ENCODE measurements at regions not wholly inside any gene's neighbourhood (a gene's known extent, or its start where the extent isn't known, plus 50 kb on each side); places are given as distances from the start of the nearest gene placed in this dataset.

DNA sequence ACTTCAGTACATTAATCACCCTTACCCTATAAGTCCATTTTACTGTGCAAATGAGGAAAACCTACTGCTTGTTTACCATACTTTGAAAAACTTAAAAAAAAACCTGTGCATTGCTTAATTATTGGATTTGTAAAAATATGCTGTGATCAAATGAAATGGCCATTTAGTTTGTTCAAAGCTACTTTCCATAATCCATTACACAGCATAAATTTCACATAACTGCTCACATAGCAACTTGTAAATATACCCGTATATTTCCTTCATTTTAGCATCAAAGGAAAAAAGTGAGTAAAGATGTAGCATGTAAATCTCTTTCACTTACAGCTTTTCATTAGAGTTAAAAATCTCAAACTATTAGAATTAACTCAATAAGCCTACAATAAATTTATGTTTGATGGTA lies 415.1 kb downstream of the NR4A2 start:
- H3K4me1 ChIP-seq (ENCODE audit: insufficient read depth, low read length), result no peaks in the 10 kb centered on the region
- DNase-seq (ENCODE audit: low read depth) (no peak), FAIRE-seq (no peak)
- TF ChIP-seq EZH2 (IDR thresholded peaks at IDR 0.05; ENCODE audit: insufficient read depth, low read length), result no peak
- TF ChIP-seq, protein P1, sequence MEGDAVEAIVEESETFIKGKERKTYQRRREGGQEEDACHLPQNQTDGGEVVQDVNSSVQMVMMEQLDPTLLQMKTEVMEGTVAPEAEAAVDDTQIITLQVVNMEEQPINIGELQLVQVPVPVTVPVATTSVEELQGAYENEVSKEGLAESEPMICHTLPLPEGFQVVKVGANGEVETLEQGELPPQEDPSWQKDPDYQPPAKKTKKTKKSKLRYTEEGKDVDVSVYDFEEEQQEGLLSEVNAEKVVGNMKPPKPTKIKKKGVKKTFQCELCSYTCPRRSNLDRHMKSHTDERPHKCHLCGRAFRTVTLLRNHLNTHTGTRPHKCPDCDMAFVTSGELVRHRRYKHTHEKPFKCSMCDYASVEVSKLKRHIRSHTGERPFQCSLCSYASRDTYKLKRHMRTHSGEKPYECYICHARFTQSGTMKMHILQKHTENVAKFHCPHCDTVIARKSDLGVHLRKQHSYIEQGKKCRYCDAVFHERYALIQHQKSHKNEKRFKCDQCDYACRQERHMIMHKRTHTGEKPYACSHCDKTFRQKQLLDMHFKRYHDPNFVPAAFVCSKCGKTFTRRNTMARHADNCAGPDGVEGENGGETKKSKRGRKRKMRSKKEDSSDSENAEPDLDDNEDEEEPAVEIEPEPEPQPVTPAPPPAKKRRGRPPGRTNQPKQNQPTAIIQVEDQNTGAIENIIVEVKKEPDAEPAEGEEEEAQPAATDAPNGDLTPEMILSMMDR (IDR thresholded peaks at IDR 0.05; ENCODE audit: insufficient read depth, low read depth, low read length), result no peak
- H3K4me2 ChIP-seq (ENCODE audit: low read length), result no peak overlapping the region
- H3K27me3 Mint-ChIP-seq (ENCODE audit: low read depth, unreplicated experiment), result no peaks in the 10 kb centered on the region
- no peak overlapping the region for H3K4me3 ChIP-seq (ENCODE audit: insufficient read depth, low read depth, low read length)
- no peaks in the 10 kb centered on the region for H3K9me3 Mint-ChIP-seq (ENCODE audit: unreplicated experiment)
- no peak overlapping the region for H3K27ac Mint-ChIP-seq (ENCODE audit: unreplicated experiment)
- no peaks in the 10 kb centered on the region for H3K9me3 ChIP-seq (ENCODE audit: insufficient read depth, low read depth, low read length)
- no peak overlapping the region for H2AFZ ChIP-seq (ENCODE audit: low read depth, low read length)
- peaks cover 1% of the 10 kb centered on the region for H3K4me1 Mint-ChIP-seq (ENCODE audit: low read depth, unreplicated experiment)
- H3K36me3 ChIP-seq (ENCODE audit: insufficient read depth, low read length), result no peaks in the 10 kb centered on the region
- no peaks in the 10 kb centered on the region for H4K20me1 ChIP-seq (ENCODE audit: insufficient read depth, low read length)
- H3K79me2 ChIP-seq (ENCODE audit: insufficient read depth, low read length), result no peaks in the 10 kb centered on the region
- no peak overlapping the region for H3K27ac ChIP-seq (ENCODE audit: low read depth, low read length)
- no peaks in the 10 kb centered on the region for H3K36me3 Mint-ChIP-seq (ENCODE audit: low read depth, unreplicated experiment)
- no peaks in the 10 kb centered on the region for H3K27me3 ChIP-seq (ENCODE audit: insufficient read depth, low read length)
- H3K9ac ChIP-seq (ENCODE audit: low read length), result no peak overlapping the region
- no peak overlapping the region for H3K4me3 Mint-ChIP-seq (ENCODE audit: unreplicated experiment)

DNA sequence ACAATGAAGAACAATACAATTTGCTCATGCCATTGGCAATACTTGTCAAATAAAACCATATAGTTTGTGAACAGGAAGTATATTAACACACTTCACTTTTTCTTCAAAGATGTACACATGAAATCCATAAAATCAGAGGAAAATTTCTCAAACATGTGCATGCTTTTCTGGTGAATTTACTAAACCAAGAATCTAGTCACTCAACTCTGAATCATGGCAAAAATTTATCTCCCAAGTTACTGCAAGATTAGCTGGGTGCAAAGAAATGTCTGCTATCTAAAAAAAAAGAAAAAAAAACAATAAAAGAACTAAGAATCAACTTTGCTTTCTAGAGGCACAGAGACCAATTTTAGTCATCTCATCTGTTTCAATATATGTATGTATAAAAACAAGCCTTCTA lies 419.2 kb downstream of the NR4A2 start:
- no peak overlapping the region for H3K27ac ChIP-seq (ENCODE audit: low read depth, low read length)
- Mint-ChIP-seq H3K27ac (ENCODE audit: unreplicated experiment) (no peak overlapping the region), H3K9me3 (ENCODE audit: unreplicated experiment) (no peaks in the 10 kb centered on the region), H3K36me3 (ENCODE audit: low read depth, unreplicated experiment) (no peaks in the 10 kb centered on the region), H3K4me1 (ENCODE audit: low read depth, unreplicated experiment) (peaks cover 1% of the 10 kb centered on the region), H3K4me3 (ENCODE audit: unreplicated experiment) (no peak overlapping the region), H3K27me3 (ENCODE audit: low read depth, unreplicated experiment) (no peaks in the 10 kb centered on the region)
- no peak overlapping the region for H3K4me2 ChIP-seq (ENCODE audit: low read length)
- H3K4me3 ChIP-seq (ENCODE audit: insufficient read depth, low read depth, low read length), result no peak overlapping the region
- no peaks in the 10 kb centered on the region for H3K9me3 ChIP-seq (ENCODE audit: insufficient read depth, low read depth, low read length)
- TF ChIP-seq EZH2 (IDR thresholded peaks at IDR 0.05; ENCODE audit: insufficient read depth, low read length), result no peak
- TF ChIP-seq, protein P1 (IDR thresholded peaks at IDR 0.05; ENCODE audit: insufficient read depth, low read depth, low read length), result no peak
- no peaks in the 10 kb centered on the region for H4K20me1 ChIP-seq (ENCODE audit: insufficient read depth, low read length)
- no peak overlapping the region for H3K9ac ChIP-seq (ENCODE audit: low read length)
- no peaks in the 10 kb centered on the region for H3K79me2 ChIP-seq (ENCODE audit: insufficient read depth, low read length)
- H3K36me3 ChIP-seq (ENCODE audit: insufficient read depth, low read length), result no peaks in the 10 kb centered on the region
- no peak overlapping the region for H2AFZ ChIP-seq (ENCODE audit: low read depth, low read length)
- no peak for FAIRE-seq
- peak; percentile 0 for DNase-seq (ENCODE audit: low read depth)
- H3K4me1 ChIP-seq (ENCODE audit: insufficient read depth, low read length), result no peaks in the 10 kb centered on the region
- H3K27me3 ChIP-seq (ENCODE audit: insufficient read depth, low read length), result no peaks in the 10 kb centered on the region

DNA sequence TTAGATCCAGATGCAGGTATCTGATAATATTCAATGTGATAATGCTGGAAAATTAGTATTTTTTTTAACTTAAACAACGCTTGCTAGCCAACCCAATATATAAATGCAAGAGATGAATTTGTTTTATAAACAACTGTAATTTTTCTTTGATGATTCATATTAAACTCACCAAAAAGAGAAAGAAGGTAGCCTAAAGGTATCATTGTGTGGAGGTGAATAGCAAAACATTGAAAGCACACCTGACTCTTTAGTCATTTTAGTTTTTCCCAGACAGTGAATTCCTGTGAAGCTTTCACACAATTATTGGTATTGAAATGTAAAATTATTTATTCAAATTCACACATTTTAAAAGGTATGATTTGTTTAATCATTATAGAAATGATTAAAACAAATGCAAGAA lies 424.0 kb downstream of the NR4A2 start:
- H3K9ac ChIP-seq (ENCODE audit: low read length), result no peak overlapping the region
- H3K4me3 ChIP-seq (ENCODE audit: insufficient read depth, low read depth, low read length), result no peak overlapping the region
- FAIRE-seq (no peak), DNase-seq (ENCODE audit: low read depth) (no peak)
- Mint-ChIP-seq H3K27me3 (ENCODE audit: low read depth, unreplicated experiment) (no peaks in the 10 kb centered on the region), H3K9me3 (ENCODE audit: unreplicated experiment) (no peaks in the 10 kb centered on the region), H3K4me1 (ENCODE audit: low read depth, unreplicated experiment) (peaks cover 1% of the 10 kb centered on the region), H3K36me3 (ENCODE audit: low read depth, unreplicated experiment) (no peaks in the 10 kb centered on the region), H3K27ac (ENCODE audit: unreplicated experiment) (no peak overlapping the region), H3K4me3 (ENCODE audit: unreplicated experiment) (no peak overlapping the region)
- H3K79me2 ChIP-seq (ENCODE audit: insufficient read depth, low read length), result no peaks in the 10 kb centered on the region
- no peak for TF ChIP-seq EZH2 (IDR thresholded peaks at IDR 0.05; ENCODE audit: insufficient read depth, low read length)
- TF ChIP-seq, protein P1 (IDR thresholded peaks at IDR 0.05; ENCODE audit: insufficient read depth, low read depth, low read length), result no peak
- H3K27me3 ChIP-seq (ENCODE audit: insufficient read depth, low read length), result no peaks in the 10 kb centered on the region
- H4K20me1 ChIP-seq (ENCODE audit: insufficient read depth, low read length), result no peaks in the 10 kb centered on the region
- no peak overlapping the region for H3K4me2 ChIP-seq (ENCODE audit: low read length)
- no peak overlapping the region for H3K27ac ChIP-seq (ENCODE audit: low read depth, low read length)
- H3K4me1 ChIP-seq (ENCODE audit: insufficient read depth, low read length), result no peaks in the 10 kb centered on the region
- no peak overlapping the region for H2AFZ ChIP-seq (ENCODE audit: low read depth, low read length)
- no peaks in the 10 kb centered on the region for H3K9me3 ChIP-seq (ENCODE audit: insufficient read depth, low read depth, low read length)
- H3K36me3 ChIP-seq (ENCODE audit: insufficient read depth, low read length), result no peaks in the 10 kb centered on the region

Data from astrocyte (in vitro differentiated cells and primary cell).